ENCODE measurements at regions not wholly inside any gene's neighbourhood (a gene's known extent, or its start where the extent isn't known, plus 50 kb on each side); places are given as distances from the start of the nearest gene placed in this dataset.

DNA sequence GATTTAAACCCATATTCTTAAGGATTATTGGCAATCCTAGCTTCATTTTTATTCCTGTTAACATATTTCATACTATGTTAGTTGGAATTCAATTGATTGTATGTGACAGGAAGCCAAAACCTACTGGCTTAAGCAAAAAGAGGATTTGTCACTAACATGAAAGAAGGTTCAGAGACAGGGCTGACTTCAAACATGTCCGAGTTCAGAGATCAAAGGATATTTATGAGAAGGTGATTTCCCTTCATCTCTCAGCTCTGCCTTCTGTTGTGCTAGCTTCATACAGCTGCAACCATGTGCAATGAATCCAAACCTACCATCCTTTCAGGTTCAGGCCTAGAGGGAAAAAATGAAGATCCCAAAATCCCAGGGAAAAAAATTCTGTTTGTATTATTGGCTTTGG lies 349.7 kb downstream of the ATP23 start:
- H3K4me1 Mint-ChIP-seq (ENCODE audit: low read depth in 2 of 2): no peaks in the 10 kb centered on the region
- no peak for DNase-seq (ENCODE audit: low spot score)
- no peak for ATAC-seq
- H3K27ac Mint-ChIP-seq: no peak overlapping the region
- H3K4me3 Mint-ChIP-seq: no peak overlapping the region
- H3K27me3 Mint-ChIP-seq: peaks cover 6 to 8% of the 10 kb centered on the region in 2 donors
- H3K36me3 Mint-ChIP-seq: no peaks in the 10 kb centered on the region
- H3K9me3 Mint-ChIP-seq: peaks cover 10% of the 10 kb centered on the region

DNA sequence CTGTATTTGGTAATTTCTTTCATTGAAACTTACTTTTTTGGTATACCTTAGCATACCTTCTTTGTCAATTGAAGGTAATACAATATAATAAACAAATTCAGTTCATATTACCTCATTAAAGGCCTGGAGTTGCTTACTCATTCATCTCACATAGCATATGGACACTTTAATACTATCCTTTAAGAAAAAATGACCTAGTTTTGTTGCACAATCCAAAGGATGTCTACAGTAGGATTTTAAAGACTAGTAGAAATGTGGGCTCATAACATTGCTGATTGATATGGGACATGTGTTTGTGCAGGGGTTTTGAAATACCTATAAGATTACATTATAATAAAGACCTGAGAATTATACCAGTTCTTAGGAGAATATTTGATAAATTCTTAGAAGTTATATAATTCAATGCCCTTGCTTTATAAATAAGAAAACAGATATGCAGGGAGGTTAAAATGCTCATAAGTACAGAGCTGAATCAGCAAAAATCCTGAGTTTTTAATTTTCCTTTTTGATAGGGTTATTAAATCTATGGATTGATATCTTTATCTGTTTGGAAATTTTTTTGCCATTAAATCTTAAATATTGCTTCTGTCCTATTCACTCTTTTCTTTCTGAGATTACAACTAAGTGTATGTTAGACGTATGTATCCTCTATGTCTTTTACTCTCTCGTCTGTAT lies 352.1 kb downstream of the ATP23 start:
- Mint-ChIP-seq H3K36me3 (no peaks in the 10 kb centered on the region), H3K9me3 (peaks cover 6% of the 10 kb centered on the region), H3K4me3 (no peak overlapping the region), H3K4me1 (ENCODE audit: low read depth in 2 of 2) (no peaks in the 10 kb centered on the region), H3K27ac (no peak overlapping the region), H3K27me3 (peaks cover 3 to 8% of the 10 kb centered on the region in 2 donors)
- ATAC-seq: no peak
- no peak for DNase-seq (ENCODE audit: low spot score)

DNA sequence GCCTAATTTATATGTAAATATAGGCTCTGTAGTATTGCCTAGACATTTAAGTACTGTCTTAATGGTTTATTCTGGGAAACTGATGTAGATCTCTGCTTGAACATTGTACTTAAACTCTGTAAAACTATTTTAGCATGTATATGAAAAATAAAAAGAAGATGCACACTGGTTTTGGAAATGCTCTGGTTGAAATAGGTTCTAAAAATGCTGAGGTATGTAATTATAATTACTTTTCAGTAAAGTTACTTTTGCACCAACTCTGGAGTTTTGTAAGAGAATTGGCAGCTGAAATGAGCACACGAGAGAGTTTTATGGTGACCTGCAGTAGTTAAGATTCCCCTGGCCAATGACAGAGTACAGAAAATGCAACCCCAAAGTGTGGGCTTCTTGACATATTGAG lies 353.9 kb downstream of the ATP23 start:
- H3K27me3 Mint-ChIP-seq: peaks cover 0 to 16% of the 10 kb centered on the region in 2 donors
- no peaks in the 10 kb centered on the region for H3K9me3 Mint-ChIP-seq
- no peaks in the 10 kb centered on the region for H3K4me1 Mint-ChIP-seq (ENCODE audit: low read depth in 2 of 2)
- no peaks in the 10 kb centered on the region for H3K36me3 Mint-ChIP-seq
- no peak overlapping the region for H3K4me3 Mint-ChIP-seq
- DNase-seq (ENCODE audit: low spot score) (no peak), ATAC-seq (no peak)
- H3K27ac Mint-ChIP-seq: no peak overlapping the region

DNA sequence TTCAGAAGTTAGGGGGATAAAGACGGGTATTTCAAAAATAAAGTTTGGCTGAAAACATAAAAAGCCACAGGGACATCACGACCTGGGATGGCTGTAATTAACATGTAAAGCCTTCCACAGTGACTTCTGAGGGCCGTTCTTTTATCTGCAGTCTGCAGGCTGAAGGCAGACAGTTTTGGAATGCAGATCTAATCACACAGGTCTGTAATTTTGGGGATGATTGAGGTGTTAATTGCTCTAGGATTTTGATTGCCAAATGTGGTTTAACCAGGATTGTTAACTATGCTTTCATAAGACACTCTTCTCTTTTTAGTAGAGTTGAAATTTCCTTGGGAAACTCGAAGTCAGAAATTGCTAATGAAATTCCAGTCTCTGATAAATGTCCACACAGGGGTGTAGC lies 355.5 kb downstream of the ATP23 start:
- Mint-ChIP-seq H3K9me3 (no peaks in the 10 kb centered on the region), H3K27ac (no peak overlapping the region)
- no peak for ATAC-seq

DNA sequence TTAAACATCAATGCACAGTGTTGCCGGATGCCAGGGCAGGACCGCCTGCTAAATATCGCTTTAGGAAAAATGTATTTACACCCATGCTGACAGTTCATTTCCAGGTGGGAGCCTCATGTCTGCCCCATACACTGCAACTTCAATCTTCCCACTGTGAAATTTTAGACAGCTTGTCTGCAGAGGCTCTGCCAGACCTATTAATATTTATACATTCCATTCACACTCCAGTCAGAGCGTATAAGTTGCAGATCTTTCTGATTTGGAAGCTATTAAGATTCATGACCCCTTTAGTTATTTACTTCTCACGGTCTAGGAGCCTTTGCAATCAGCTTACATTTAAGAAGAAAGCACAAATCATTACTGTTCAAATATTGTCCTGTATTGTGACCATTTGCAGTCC lies 357.4 kb downstream of the ATP23 start:
- Mint-ChIP-seq H3K4me3 (no peak overlapping the region), H3K4me1 (ENCODE audit: low read depth in 2 of 2) (no peaks in the 10 kb centered on the region), H3K27ac (no peak overlapping the region), H3K9me3 (no peaks in the 10 kb centered on the region), H3K36me3 (no peaks in the 10 kb centered on the region), H3K27me3 (peaks cover 0 to 16% of the 10 kb centered on the region in 2 donors)
- no peak for ATAC-seq
- DNase-seq (ENCODE audit: low spot score): no peak

More for the DNA sequence above, 355.5 kb downstream of the ATP23 start:
- Mint-ChIP-seq H3K4me1 (ENCODE audit: low read depth in 2 of 2) (no peaks in the 10 kb centered on the region), H3K36me3 (no peaks in the 10 kb centered on the region), H3K27me3 (peaks cover 0 to 16% of the 10 kb centered on the region in 2 donors), H3K4me3 (no peak overlapping the region)
- DNase-seq (ENCODE audit: low spot score): no peak

DNA sequence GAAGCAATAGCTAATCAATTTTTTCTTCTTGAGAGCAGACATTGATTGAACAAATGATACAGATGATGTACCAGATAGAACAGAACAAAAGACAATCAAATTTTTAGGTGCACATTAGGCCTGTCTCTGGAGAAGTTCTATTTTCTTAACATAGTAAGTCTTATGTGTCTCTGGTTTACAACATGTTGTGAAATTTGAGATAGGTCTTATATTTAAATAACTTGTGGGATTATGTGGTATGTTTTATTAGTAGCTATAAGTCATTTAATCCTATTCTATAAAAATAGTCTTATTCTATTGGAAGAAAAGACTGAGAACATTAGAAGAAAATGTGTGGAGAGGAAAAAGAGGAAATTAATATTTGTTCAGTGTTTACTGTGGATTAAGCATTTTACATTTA lies 358.0 kb downstream of the ATP23 start:
- DNase-seq (ENCODE audit: low spot score) (no peak), ATAC-seq (no peak)
- no peaks in the 10 kb centered on the region for H3K4me1 Mint-ChIP-seq (ENCODE audit: low read depth in 2 of 2)
- no peak overlapping the region for H3K27ac Mint-ChIP-seq
- H3K36me3 Mint-ChIP-seq: no peaks in the 10 kb centered on the region
- no peaks in the 10 kb centered on the region for H3K9me3 Mint-ChIP-seq
- peaks cover 0 to 16% of the 10 kb centered on the region in 2 donors for H3K27me3 Mint-ChIP-seq
- H3K4me3 Mint-ChIP-seq: no peak overlapping the region

DNA sequence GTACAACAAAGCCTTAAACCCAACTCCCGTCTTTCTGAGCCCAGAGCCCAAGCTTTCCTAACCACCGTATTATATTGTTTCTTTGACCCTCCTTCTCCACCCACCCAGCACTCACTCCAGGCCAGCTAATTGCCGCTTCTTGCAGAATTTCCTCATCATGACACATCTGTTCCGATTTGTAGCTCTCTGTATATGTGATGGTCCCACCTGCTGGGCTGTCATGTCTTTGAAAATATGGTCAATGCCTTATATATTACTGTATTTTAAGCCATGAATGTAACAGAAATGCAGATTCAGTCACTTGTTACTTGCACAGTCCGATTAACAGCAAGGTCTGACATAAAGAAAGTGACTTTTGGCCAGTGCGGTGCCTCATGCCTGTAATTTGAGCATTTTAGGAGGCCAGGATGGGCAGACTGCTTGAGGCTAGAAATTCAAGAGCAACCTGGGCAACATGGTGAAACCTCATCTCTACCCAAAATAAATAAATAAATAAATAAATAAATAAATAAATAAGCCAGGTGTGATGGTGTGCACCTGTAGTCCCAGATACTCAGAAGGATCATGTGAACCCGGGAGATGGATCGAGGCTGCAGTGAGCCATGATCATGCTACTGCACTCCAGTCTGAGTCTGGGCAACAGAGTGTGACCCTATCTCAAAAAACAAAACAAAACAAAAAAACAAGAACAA lies 359.8 kb downstream of the ATP23 start:
- Mint-ChIP-seq H3K4me1 (ENCODE audit: low read depth in 2 of 2) (no peaks in the 10 kb centered on the region), H3K36me3 (no peaks in the 10 kb centered on the region), H3K27ac (no peak overlapping the region), H3K9me3 (no peaks in the 10 kb centered on the region), H3K4me3 (no peak overlapping the region), H3K27me3 (peaks cover 0 to 8% of the 10 kb centered on the region in 2 donors)
- ATAC-seq: no peak
- no peak for DNase-seq (ENCODE audit: low spot score)

DNA sequence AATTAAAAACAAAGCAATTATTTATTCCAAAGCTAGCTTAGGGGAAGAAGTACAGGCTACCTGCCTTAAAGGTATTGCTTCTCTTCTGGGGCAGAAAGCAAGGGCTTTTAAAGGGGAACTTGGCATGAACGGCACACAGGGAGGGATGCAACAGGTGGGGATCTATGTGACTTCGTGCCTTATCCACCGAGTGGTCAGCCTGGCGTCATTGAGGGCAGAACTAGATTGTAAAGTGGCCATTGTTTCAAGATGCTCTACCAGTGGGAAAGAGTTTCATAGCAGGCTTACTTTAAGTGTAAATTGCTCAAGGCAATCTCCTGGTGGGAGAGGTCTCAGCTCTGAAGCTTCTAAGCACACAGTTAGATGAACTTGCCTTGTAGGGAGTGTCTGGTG lies 360.4 kb downstream of the ATP23 start:
- Mint-ChIP-seq H3K27me3 (peaks cover 0 to 8% of the 10 kb centered on the region in 2 donors), H3K27ac (no peak overlapping the region), H3K36me3 (no peaks in the 10 kb centered on the region), H3K4me3 (no peak overlapping the region), H3K9me3 (no peaks in the 10 kb centered on the region), H3K4me1 (ENCODE audit: low read depth in 2 of 2) (no peaks in the 10 kb centered on the region)
- no peak for DNase-seq (ENCODE audit: low spot score)
- no peak for ATAC-seq

DNA sequence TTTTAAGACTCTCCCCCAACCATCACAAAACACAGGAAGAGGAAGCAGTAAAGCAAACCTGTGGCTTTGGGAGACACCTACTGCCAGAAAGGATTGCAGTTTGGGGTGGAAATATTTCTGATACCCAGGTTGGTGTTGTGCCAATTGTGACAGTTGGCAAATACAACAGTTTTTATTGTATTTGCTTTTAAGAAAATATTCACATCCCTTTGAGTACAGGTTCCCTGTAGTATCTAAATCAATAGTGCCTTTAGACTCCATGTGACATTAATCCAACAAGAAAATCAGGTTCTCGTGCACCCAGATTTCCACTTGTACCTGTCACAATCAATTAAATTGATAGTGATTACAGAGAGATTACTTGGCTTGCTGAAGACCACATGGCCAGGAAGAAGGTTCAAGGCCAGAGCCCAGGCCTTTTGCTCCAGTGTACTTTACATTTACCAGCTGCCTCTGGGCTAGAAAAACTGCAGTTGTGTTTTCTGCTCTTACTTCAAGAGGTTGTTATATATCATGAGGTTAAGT lies 361.2 kb downstream of the ATP23 start:
- no peak overlapping the region for H3K4me3 Mint-ChIP-seq
- H3K27me3 Mint-ChIP-seq: peaks cover under 1 to 8% of the 10 kb centered on the region in 2 donors
- DNase-seq (ENCODE audit: low spot score): no peak
- no peaks in the 10 kb centered on the region for H3K9me3 Mint-ChIP-seq
- no peak overlapping the region for H3K27ac Mint-ChIP-seq
- H3K4me1 Mint-ChIP-seq (ENCODE audit: low read depth in 2 of 2): no peaks in the 10 kb centered on the region
- ATAC-seq: no peak
- no peaks in the 10 kb centered on the region for H3K36me3 Mint-ChIP-seq

DNA sequence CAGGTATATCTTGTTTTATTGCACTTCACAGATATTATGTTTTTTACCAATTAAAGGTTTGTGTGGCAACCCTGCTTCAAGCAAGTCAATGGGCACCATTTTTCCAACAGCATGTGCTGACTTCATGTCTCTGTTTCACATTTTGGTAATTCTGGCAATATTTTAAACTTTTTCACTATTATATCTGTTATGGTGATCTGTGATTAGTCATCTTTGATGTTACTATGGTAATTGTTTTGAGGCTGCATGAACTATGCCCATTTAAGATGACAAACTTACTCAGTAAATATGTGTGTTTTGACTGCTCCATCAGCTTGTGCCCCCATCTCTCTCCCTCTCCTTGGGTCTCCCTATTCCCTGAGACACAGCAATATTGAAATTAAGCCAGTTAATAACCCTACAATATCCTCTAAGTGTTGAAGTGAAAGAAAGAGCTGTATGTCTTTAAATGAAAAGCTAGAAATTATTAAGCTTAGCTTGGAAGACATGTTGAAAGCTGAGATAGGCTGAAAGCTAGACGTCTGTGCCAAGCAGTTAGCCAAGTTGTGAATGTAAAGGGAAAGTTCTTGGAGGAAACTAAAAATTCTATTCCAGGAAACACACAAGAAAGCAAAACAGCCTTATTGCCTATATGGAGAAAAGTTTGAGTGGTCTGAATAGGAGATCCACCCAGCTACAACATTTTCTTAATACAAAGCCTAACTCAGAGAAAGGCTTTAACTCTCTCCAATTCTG lies 365.1 kb downstream of the ATP23 start:
- no peak for ATAC-seq
- no peak for DNase-seq (ENCODE audit: low spot score)
- no peak overlapping the region for H3K27ac Mint-ChIP-seq
- no peak overlapping the region for H3K4me3 Mint-ChIP-seq
- H3K36me3 Mint-ChIP-seq: no peaks in the 10 kb centered on the region
- H3K4me1 Mint-ChIP-seq (ENCODE audit: low read depth in 2 of 2): no peaks in the 10 kb centered on the region
- peaks cover 0 to 2% of the 10 kb centered on the region in 2 donors for H3K27me3 Mint-ChIP-seq
- no peaks in the 10 kb centered on the region for H3K9me3 Mint-ChIP-seq

DNA sequence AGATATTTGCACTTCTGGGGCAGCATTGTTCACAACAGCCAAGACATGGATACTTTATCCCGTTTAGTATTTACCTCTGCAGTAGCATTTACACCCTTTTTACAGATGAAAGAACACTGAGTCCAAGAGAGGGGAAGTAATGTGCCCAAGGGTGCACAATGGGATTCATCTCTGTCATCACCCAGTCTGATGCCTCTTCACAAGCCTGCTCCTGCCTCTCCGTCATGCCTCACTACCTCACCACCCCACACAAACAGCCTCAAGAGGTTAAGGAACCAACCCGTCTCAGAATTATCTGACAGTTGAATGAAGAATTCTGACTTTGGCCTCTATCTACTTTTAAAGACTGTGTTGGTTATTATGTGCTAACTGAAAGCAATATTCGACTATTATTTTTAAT lies 368.4 kb downstream of the ATP23 start:
- Mint-ChIP-seq H3K36me3 (no peaks in the 10 kb centered on the region), H3K4me3 (no peak overlapping the region), H3K27ac (no peak overlapping the region), H3K27me3 (peaks cover 0 to 2% of the 10 kb centered on the region in 2 donors), H3K9me3 (no peaks in the 10 kb centered on the region), H3K4me1 (ENCODE audit: low read depth in 2 of 2) (no peaks in the 10 kb centered on the region)
- no peak for ATAC-seq
- DNase-seq (ENCODE audit: low spot score): no peak

DNA sequence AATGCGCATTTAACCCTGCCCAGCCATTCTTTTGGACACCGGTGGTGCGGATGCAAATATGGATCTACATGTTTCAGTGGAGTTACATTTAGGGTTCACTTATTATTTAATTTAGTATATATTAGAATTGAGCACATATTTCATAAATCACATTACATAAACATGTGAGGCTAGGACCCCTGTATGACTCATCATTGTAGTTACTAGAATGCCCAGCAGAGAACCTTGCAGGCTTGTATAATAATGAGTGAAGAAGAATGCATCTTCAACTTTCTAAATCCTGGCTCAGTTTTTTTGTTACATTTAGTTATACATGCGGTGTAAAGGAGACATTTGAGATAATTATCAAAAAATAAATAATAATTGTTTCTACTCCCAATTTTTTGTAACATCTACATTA lies 369.0 kb downstream of the ATP23 start:
- no peak overlapping the region for H3K27ac Mint-ChIP-seq
- no peak for ATAC-seq

DNA sequence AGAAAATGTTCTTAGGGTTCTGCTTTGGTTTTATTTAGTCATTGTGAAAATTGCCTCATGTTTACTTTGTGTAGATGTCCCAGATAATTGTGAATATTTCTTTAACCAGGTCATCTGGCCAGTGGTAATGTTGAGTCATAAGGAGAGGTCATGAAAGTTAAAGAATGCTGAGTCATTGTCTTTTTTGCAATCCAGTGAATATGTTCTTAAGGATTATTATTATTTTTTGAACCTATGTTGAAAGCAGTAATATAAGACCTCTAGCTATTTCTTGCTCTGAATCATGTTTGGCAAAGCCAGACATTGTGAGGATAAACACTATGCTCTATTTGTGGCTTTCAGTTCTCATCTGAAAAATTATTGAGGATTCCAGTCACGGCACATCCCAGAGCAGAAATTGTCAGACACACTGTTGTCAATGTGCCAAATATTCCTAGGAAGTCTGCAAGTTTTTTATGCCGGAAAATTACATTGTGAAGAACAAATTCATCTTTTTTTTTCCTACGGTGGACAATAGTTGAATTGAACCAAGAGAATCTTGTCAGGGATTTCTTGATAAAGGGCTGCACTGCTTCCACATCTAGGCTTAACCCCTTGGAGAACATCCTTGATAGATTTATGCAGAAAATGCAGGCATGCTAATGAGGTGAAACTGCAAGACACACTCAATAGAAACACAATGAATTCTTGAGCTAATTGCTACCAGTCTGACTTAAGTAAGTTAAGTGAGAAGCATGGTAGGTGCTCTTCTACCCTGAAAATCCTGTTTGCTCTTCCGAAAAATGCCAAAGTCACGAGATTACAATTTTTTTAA lies 369.6 kb downstream of the ATP23 start:
- no peaks in the 10 kb centered on the region for H3K4me1 Mint-ChIP-seq (ENCODE audit: low read depth in 2 of 2)
- DNase-seq (ENCODE audit: low spot score): no peak
- no peak overlapping the region for H3K27ac Mint-ChIP-seq
- ATAC-seq: no peak
- no peaks in the 10 kb centered on the region for H3K36me3 Mint-ChIP-seq
- H3K9me3 Mint-ChIP-seq: peaks cover 4% of the 10 kb centered on the region
- no peak overlapping the region for H3K4me3 Mint-ChIP-seq
- peaks cover 0 to 4% of the 10 kb centered on the region in 2 donors for H3K27me3 Mint-ChIP-seq

More for the DNA sequence above, 369.0 kb downstream of the ATP23 start:
- Mint-ChIP-seq H3K9me3 (peaks cover 4% of the 10 kb centered on the region), H3K27me3 (peaks cover 0 to 4% of the 10 kb centered on the region in 2 donors), H3K4me1 (ENCODE audit: low read depth in 2 of 2) (no peaks in the 10 kb centered on the region), H3K36me3 (no peaks in the 10 kb centered on the region), H3K4me3 (no peak overlapping the region)
- DNase-seq (ENCODE audit: low spot score): no peak
